Lung (tissue), 11 donors: ENCODE measurements at regions not wholly inside any gene's neighbourhood (a gene's known extent, or its start where the extent isn't known, plus 50 kb on each side); places are given as distances from the start of the nearest gene placed in this dataset.

Experiments
- ATAC-seq: fragments of 200-7000 bp; cut with Tn5 transposase; one replicate; pipeline ENCODE4 v1.9.1; 2020; ENCODE audit warnings: moderate number of reproducible peaks; ENCODE audit not compliant: insufficient read depth, low FRiP score
- DNase-seq, 3 donors: peaks; one replicate each; pipeline ENCODE4 v3.0.0-alpha.2; 2013 to 2017
- H3K27ac ChIP-seq, 2 donors: one replicate each; pipeline ENCODE4 v1.5.1; 2013; ENCODE audit warnings: mild to moderate bottlenecking in 2 of 2, moderate library complexity in 2 of 2, control low read depth in 1 of 2, inconsistent platforms in 1 of 2, low read depth in 1 of 2, low read length in 1 of 2
- H3K27me3 ChIP-seq, 3 donors: one replicate each; pipeline ENCODE4 v1.5.1; 2013; ENCODE audit warnings: low read length in 2 of 3; ENCODE audit not compliant: control insufficient read depth in 3 of 3, insufficient read depth in 3 of 3
- H3K36me3 ChIP-seq, 4 donors: one replicate each; pipeline ENCODE4 v1.5.1; 2013; ENCODE audit warnings: low read length in 4 of 4, mild to moderate bottlenecking in 1 of 4, moderate library complexity in 1 of 4; ENCODE audit not compliant: control insufficient read depth in 4 of 4, insufficient read depth in 4 of 4
- H3K4me1 ChIP-seq, 5 donors: one replicate each; pipeline ENCODE4 v1.5.1; 2013; ENCODE audit warnings: low read length in 5 of 5, mild to moderate bottlenecking in 2 of 5, moderate library complexity in 1 of 5; ENCODE audit not compliant: control insufficient read depth in 5 of 5, insufficient read depth in 5 of 5
- H3K4me3 ChIP-seq: one replicate; pipeline ENCODE4 v1.5.1; 2013; ENCODE audit warnings: mild to moderate bottlenecking, control low read depth, moderate library complexity
- H3K9ac ChIP-seq, 2 donors: one replicate each; pipeline ENCODE4 v1.5.1; 2013; ENCODE audit warnings: low read length in 2 of 2, control low read depth in 1 of 2; ENCODE audit not compliant: insufficient read depth in 1 of 2
- H3K9me3 ChIP-seq, 4 donors: one replicate each; pipeline ENCODE4 v1.5.1; 2013; ENCODE audit warnings: low read length in 3 of 4, mild to moderate bottlenecking in 1 of 4, moderate library complexity in 1 of 4; ENCODE audit not compliant: control insufficient read depth in 4 of 4, insufficient read depth in 3 of 4
- WGBS, 2 donors: extraction: QIAGEN DNeasy Blood & Tissue Kit; methylation state at CpG; one replicate each; pipeline ENCODE4 v1.1.7; 2013; 5-methylcytosine and 5-hydroxymethylcytosine counted together
- TF ChIP-seq, protein P1 (sequence below): IDR thresholded peaks from 2 replicates; pipeline ENCODE4 v1.5.1; 2012; ENCODE audit warnings: mild to moderate bottlenecking; ENCODE audit errors: control extremely low read depth, extremely low read depth
- donor health status: control.
- donor health status: control.
- donor health status: Bipolar disorder and iron deficiency.
- donor health status: healthy.
- donor health status: DM: yes; HTN: yes; CAD: no.

DNA sequence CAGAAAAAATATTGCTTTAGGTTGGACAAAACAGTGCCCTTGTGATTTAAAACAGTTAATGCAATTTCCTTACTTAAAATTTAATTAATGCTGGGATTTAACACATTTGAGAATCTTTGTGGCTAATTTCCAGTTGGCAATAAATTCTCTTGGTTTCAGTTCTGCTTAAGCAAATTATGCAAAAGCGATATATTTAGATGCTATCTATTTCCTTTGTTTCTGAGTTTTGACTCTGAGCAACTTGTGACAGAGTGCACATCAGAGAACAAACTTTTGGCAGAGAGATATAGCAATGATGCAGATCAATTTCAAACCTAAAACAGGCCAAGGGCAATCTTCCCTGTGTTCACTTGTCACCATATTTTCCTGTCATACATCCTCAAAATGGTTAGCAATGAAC, 933.6 kb upstream of the ZWINT start:
- H3K4me3 ChIP-seq: no peak overlapping the region
- DNase-seq (no peak), ATAC-seq (no peak)
- WGBS, 2 donors: 57 to 64% methylated on average over 1 of the region's 1 CpG
- H3K36me3 ChIP-seq: no peaks in the 10 kb centered on the region
- H3K9ac ChIP-seq: no peak overlapping the region
- H3K4me1 ChIP-seq: no peaks in the 10 kb centered on the region
- no peak overlapping the region for H3K27ac ChIP-seq
- no peaks in the 10 kb centered on the region for H3K27me3 ChIP-seq
- no peaks in the 10 kb centered on the region for H3K9me3 ChIP-seq
- TF ChIP-seq, protein P1, sequence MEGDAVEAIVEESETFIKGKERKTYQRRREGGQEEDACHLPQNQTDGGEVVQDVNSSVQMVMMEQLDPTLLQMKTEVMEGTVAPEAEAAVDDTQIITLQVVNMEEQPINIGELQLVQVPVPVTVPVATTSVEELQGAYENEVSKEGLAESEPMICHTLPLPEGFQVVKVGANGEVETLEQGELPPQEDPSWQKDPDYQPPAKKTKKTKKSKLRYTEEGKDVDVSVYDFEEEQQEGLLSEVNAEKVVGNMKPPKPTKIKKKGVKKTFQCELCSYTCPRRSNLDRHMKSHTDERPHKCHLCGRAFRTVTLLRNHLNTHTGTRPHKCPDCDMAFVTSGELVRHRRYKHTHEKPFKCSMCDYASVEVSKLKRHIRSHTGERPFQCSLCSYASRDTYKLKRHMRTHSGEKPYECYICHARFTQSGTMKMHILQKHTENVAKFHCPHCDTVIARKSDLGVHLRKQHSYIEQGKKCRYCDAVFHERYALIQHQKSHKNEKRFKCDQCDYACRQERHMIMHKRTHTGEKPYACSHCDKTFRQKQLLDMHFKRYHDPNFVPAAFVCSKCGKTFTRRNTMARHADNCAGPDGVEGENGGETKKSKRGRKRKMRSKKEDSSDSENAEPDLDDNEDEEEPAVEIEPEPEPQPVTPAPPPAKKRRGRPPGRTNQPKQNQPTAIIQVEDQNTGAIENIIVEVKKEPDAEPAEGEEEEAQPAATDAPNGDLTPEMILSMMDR: no peak

- DNase-seq (no peak), ATAC-seq (no peak)
- Histone ChIP-seq H3K9ac (no peak overlapping the region), H3K4me3 (no peak overlapping the region), H3K4me1 (no peaks in the 10 kb centered on the region), H3K27ac (no peak overlapping the region), H3K9me3 (no peaks in the 10 kb centered on the region), H3K36me3 (no peaks in the 10 kb centered on the region), H3K27me3 (no peaks in the 10 kb centered on the region)
- TF ChIP-seq, protein P1: no peak
These were observed 927.7 kb upstream of the ZWINT start for GRCh38 chr10:57288754-57289153.

- H3K27me3 ChIP-seq: no peaks in the 10 kb centered on the region
- no peaks in the 10 kb centered on the region for H3K36me3 ChIP-seq
- H3K9ac ChIP-seq: no peak overlapping the region
- ATAC-seq (no peak), DNase-seq (no peak)
- H3K4me3 ChIP-seq: no peak overlapping the region
- H3K4me1 ChIP-seq: no peaks in the 10 kb centered on the region
- H3K9me3 ChIP-seq: no peaks in the 10 kb centered on the region
- no peak overlapping the region for H3K27ac ChIP-seq
- TF ChIP-seq, protein P1: no peak
- 28 to 48% methylated on average over 3 of the region's 3 CpGs for WGBS, 2 donors
These were observed 901.8 kb upstream of the ZWINT start for GRCh38 chr10:57262892-57263291.

DNA sequence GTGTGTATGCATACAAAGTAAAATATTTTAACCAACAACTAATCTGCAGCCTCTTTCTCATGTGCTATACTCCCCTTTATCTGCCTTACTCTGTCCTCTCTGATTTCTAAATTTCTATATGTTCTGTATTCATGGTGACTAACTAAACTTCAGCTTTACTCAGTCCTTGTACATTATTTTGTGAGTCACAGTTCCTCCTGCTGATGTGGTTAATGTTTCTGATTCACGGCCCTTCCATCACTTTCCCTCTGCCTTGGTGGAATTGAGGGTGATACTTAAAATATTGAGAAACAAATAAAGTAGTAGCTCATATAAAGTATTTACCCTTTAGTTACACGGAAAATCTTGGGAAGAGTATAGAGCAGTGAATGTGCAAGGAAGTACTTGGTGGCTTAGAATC, 899.1 kb upstream of the ZWINT start:
- Histone ChIP-seq H3K4me1 (no peaks in the 10 kb centered on the region), H3K4me3 (no peak overlapping the region), H3K9ac (no peak overlapping the region), H3K27ac (no peak overlapping the region), H3K9me3 (no peaks in the 10 kb centered on the region), H3K27me3 (no peaks in the 10 kb centered on the region), H3K36me3 (no peaks in the 10 kb centered on the region)
- no peak for DNase-seq
- TF ChIP-seq, protein P1: no peak
- 87 to 89% methylated on average over 2 of the region's 2 CpGs for WGBS, 2 donors
- ATAC-seq: no peak
